ENCODE measurements at regions not wholly inside any gene's neighbourhood (a gene's known extent, or its start where the extent isn't known, plus 50 kb on each side); places are given as distances from the start of the nearest gene placed in this dataset.

- POLR2A ChIA-PET: no interaction called here
- CTCF ChIA-PET: interaction anchor here (0.5 kb wide), 1 partner anchor 48 kb away, joined by 5 read pairs; no protein-coding TSS in a partner anchor
- intact Hi-C loops (cut with micrococcal nuclease; ENCODE audit: unreplicated experiment) (no loop called here), in situ Hi-C loops (cut with HindIII; ENCODE audit: low pct_unique_long_range_greater_than_20kb, low sequenced_read_pairs) (no loop called here)
- Histone ChIP-seq H3K27ac (ENCODE audit: low read length) (no peak overlapping the region), H3K27me3 (ENCODE audit: control insufficient read depth, insufficient read depth, low read length) (no peaks in the 10 kb centered on the region), H3K4me1 (ENCODE audit: control insufficient read depth, insufficient read depth, low read length) (no peaks in the 10 kb centered on the region), H3K9me3 (ENCODE audit: control insufficient read depth, insufficient read depth, low read depth, low read length) (no peaks in the 10 kb centered on the region), H3K36me3 (ENCODE audit: control insufficient read depth, insufficient read depth, low read length) (no peaks in the 10 kb centered on the region; the same call in 1 of the 2 replicates), H3K4me3 (ENCODE audit: low read depth in 2 of 2, low read length in 2 of 2) (no peak overlapping the region)
- ATAC-seq: no peak
- no peak for DNase-seq (ENCODE audit: low read depth, low spot score)
- BruUV-seq (replicated peaks): no TSS peak
- no peak for TF ChIP-seq POLR2AphosphoS5 (IDR thresholded peaks at IDR 0.05; ENCODE audit: low read depth, low read length)
- TF ChIP-seq TCF7L2 (IDR thresholded peaks at IDR 0.05; ENCODE audit: low read depth, low read length): no peak
- no peak for TF ChIP-seq REST (IDR thresholded peaks at IDR 0.05; ENCODE audit: insufficient read depth in 1 of 2, low read depth in 2 of 2, low read length in 1 of 2)
- no peak for TF ChIP-seq SIN3A (IDR thresholded peaks at IDR 0.05; ENCODE audit: borderline replicate concordance, insufficient read depth, low read depth, low read length)
- TF ChIP-seq CTCF (IDR thresholded peaks at IDR 0.05): no peak
These were observed 571.5 kb downstream of the UTRN start for GRCh38 chr6:144856622-144857021.

- ATAC-seq (no peak), DNase-seq (ENCODE audit: low read depth, low spot score) (no peak)
- H3K36me3 ChIP-seq (ENCODE audit: control insufficient read depth, insufficient read depth, low read length): no peaks in the 10 kb centered on the region; the same call in 1 of the 2 replicates
- BruUV-seq (replicated peaks): no TSS peak
- ChIA-PET POLR2A (no interaction called here), CTCF (interaction anchor here (0.5 kb wide), 1 partner anchor 48 kb away, joined by 5 read pairs; no protein-coding TSS in a partner anchor)
- H3K9me3 ChIP-seq (ENCODE audit: control insufficient read depth, insufficient read depth, low read depth, low read length): no peaks in the 10 kb centered on the region
- TF ChIP-seq POLR2AphosphoS5 (IDR thresholded peaks at IDR 0.05; ENCODE audit: low read depth, low read length) (no peak), TCF7L2 (IDR thresholded peaks at IDR 0.05; ENCODE audit: low read depth, low read length) (no peak), SIN3A (IDR thresholded peaks at IDR 0.05; ENCODE audit: borderline replicate concordance, insufficient read depth, low read depth, low read length) (no peak), CTCF (IDR thresholded peaks at IDR 0.05) (no peak), REST (IDR thresholded peaks at IDR 0.05; ENCODE audit: insufficient read depth in 1 of 2, low read depth in 2 of 2, low read length in 1 of 2) (no peak)
- H3K27ac ChIP-seq (ENCODE audit: low read length): no peak overlapping the region
- in situ Hi-C loops (cut with HindIII; ENCODE audit: low pct_unique_long_range_greater_than_20kb, low sequenced_read_pairs) (no loop called here), intact Hi-C loops (cut with micrococcal nuclease; ENCODE audit: unreplicated experiment) (no loop called here)
- no peak overlapping the region for H3K4me3 ChIP-seq (ENCODE audit: low read depth in 2 of 2, low read length in 2 of 2)
- no peaks in the 10 kb centered on the region for H3K4me1 ChIP-seq (ENCODE audit: control insufficient read depth, insufficient read depth, low read length)
- no peaks in the 10 kb centered on the region for H3K27me3 ChIP-seq (ENCODE audit: control insufficient read depth, insufficient read depth, low read length)
These were observed 572.0 kb downstream of the UTRN start for GRCh38 chr6:144857086-144857485.
